ENCODE measurements at regions not wholly inside any gene's neighbourhood (a gene's known extent, or its start where the extent isn't known, plus 50 kb on each side); places are given as distances from the start of the nearest gene placed in this dataset.

DNA sequence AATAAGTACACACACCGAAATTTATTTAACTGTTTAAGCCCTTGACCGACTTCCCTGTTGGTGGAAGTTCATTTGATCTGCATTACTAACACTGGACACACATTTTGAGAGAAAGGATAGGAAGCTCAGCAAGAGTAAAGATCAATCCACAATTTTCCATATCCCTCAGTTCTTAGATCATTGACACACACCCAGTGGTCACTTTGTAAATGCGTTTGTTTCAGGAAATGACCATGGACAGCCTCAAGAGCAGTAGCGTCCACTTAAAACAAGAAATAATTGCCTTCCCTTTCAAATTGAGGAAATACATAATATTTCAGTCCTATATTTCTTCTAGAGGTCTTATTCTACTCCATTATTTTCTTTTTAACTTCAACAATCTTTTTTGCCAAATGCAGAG, 511.5 kb upstream of the PTBP2 start:
- no peak overlapping the region for H3K27ac ChIP-seq
- H3K9me3 ChIP-seq: no peaks in the 10 kb centered on the region
- no peaks in the 10 kb centered on the region for H3K4me1 ChIP-seq
- 82 to 83% methylated on average over 4 of the region's 4 CpGs for WGBS, 2 donors (ENCODE audit: low coverage in 1 of 2)
- in situ Hi-C loops (cut with MboI; ENCODE audit: low pct_ligation_motif_present in 1 of 4, low pct_unique_long_range_greater_than_20kb in 1 of 4, low sequenced_read_pairs in 3 of 4) (no loop called here), intact Hi-C loops (cut with DNase I; ENCODE audit: low total_unique reads) (no loop called here)
- no peak for DNase-seq
- no peaks in the 10 kb centered on the region for H3K27me3 ChIP-seq
- H3K36me3 ChIP-seq: no peaks in the 10 kb centered on the region
- H3K4me3 ChIP-seq: no peak overlapping the region
- TF ChIP-seq POLR2AphosphoS5 (IDR thresholded peaks at IDR 0.05) (no peak), POLR2A (IDR thresholded peaks at IDR 0.05) (no peak), EP300 (IDR thresholded peaks at IDR 0.05; ENCODE audit: low read depth) (no peak)
- TF ChIP-seq, protein P1, sequence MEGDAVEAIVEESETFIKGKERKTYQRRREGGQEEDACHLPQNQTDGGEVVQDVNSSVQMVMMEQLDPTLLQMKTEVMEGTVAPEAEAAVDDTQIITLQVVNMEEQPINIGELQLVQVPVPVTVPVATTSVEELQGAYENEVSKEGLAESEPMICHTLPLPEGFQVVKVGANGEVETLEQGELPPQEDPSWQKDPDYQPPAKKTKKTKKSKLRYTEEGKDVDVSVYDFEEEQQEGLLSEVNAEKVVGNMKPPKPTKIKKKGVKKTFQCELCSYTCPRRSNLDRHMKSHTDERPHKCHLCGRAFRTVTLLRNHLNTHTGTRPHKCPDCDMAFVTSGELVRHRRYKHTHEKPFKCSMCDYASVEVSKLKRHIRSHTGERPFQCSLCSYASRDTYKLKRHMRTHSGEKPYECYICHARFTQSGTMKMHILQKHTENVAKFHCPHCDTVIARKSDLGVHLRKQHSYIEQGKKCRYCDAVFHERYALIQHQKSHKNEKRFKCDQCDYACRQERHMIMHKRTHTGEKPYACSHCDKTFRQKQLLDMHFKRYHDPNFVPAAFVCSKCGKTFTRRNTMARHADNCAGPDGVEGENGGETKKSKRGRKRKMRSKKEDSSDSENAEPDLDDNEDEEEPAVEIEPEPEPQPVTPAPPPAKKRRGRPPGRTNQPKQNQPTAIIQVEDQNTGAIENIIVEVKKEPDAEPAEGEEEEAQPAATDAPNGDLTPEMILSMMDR (IDR thresholded peaks at IDR 0.05): no peak

DNA sequence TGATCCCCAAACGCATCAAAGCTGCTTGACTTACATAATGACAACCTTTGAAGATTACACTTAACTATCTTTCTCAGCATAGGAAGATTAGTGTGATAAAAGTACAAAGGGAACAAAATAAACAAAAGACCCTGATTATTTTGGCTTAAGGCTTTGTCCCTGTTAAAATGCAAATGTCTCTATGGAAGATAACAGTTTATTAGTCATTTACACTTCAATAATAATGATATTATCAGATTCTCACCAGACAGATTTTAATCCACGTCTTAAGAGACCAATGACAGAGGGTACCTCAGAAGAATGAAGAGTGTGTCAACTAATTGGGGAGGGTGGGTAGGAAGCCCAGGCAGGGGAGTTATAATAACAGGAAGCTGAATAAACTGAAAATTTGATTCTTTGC, 510.4 kb upstream of the PTBP2 start:
- intact Hi-C loops (cut with DNase I; ENCODE audit: low total_unique reads): no loop called here
- DNase-seq: no peak

DNA sequence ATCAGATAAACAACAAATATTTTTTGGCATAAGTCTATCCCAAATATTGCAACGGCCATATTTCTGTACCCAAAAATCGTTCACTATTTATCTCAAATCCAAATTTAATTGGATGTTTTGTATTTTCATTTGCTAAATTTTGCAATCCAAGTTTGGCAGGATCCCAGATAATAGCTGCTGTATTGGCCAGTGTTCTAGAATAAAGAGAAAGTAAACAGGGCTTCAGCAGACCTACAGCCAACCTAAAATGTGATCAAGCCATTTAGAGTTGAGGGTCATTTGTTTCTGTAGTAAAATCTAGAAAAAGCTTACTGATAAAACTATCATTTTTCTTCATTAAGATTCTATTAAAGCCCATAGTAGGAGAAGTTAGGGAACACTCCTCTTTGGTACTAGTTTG, 506.6 kb upstream of the PTBP2 start:
- DNase-seq: no peak
- no peaks in the 10 kb centered on the region for H3K27me3 ChIP-seq
- in situ Hi-C loops (cut with MboI; ENCODE audit: low pct_ligation_motif_present in 1 of 4, low pct_unique_long_range_greater_than_20kb in 1 of 4, low sequenced_read_pairs in 3 of 4) (no loop called here), intact Hi-C loops (cut with DNase I; ENCODE audit: low total_unique reads) (no loop called here)
- H3K27ac ChIP-seq: no peak overlapping the region
- no peaks in the 10 kb centered on the region for H3K36me3 ChIP-seq
- H3K4me3 ChIP-seq: no peak overlapping the region
- TF ChIP-seq, protein P1 (IDR thresholded peaks at IDR 0.05): no peak
- TF ChIP-seq EP300 (IDR thresholded peaks at IDR 0.05; ENCODE audit: low read depth) (no peak), POLR2AphosphoS5 (IDR thresholded peaks at IDR 0.05) (no peak), POLR2A (IDR thresholded peaks at IDR 0.05) (no peak)
- H3K4me1 ChIP-seq: no peaks in the 10 kb centered on the region
- 45 to 57% methylated on average over 2 of the region's 2 CpGs for WGBS, 2 donors (ENCODE audit: low coverage in 1 of 2)
- H3K9me3 ChIP-seq: no peaks in the 10 kb centered on the region

More for the DNA sequence above, 510.4 kb upstream of the PTBP2 start:
- Histone ChIP-seq H3K27ac (no peak overlapping the region), H3K27me3 (no peaks in the 10 kb centered on the region), H3K4me1 (no peaks in the 10 kb centered on the region), H3K36me3 (no peaks in the 10 kb centered on the region), H3K9me3 (no peaks in the 10 kb centered on the region), H3K4me3 (no peak overlapping the region)
- WGBS, 2 donors (ENCODE audit: low coverage in 1 of 2): 61 to 68% methylated on average over 2 of the region's 2 CpGs
- in situ Hi-C loops (cut with MboI; ENCODE audit: low pct_ligation_motif_present in 1 of 4, low pct_unique_long_range_greater_than_20kb in 1 of 4, low sequenced_read_pairs in 3 of 4): no loop called here
- TF ChIP-seq, protein P1 (IDR thresholded peaks at IDR 0.05): no peak
- no peak for TF ChIP-seq POLR2AphosphoS5 (IDR thresholded peaks at IDR 0.05)
- no peak for TF ChIP-seq EP300 (IDR thresholded peaks at IDR 0.05; ENCODE audit: low read depth)
- TF ChIP-seq POLR2A (IDR thresholded peaks at IDR 0.05): no peak

DNA sequence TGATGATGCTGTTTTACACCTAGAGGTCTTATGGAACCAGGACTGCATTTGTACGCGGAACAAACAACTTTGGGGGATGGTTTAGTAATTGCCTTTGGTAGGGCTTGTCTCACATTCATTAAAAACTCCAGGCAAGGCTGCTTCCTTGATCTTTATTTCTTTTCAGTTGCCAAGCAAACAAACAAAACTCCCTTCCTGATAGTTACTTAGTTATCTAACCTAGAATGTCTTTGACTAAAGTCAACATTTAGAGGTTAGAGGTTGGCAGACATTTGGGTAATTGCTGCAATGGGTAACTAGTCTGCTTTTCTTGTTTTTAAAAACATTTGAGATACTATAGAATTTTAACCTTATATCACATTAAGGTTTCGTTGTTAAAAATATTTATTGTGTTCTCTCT, 500.9 kb upstream of the PTBP2 start:
- Histone ChIP-seq H3K9me3 (no peaks in the 10 kb centered on the region), H3K4me3 (no peak overlapping the region), H3K4me1 (no peaks in the 10 kb centered on the region), H3K27me3 (no peaks in the 10 kb centered on the region), H3K27ac (no peak overlapping the region), H3K36me3 (no peaks in the 10 kb centered on the region)
- 47 to 59% methylated on average over 3 of the region's 3 CpGs for WGBS, 2 donors (ENCODE audit: low coverage in 1 of 2)
- intact Hi-C loops (cut with DNase I; ENCODE audit: low total_unique reads): no loop called here
- TF ChIP-seq, protein P1 (IDR thresholded peaks at IDR 0.05): no peak
- TF ChIP-seq EP300 (IDR thresholded peaks at IDR 0.05; ENCODE audit: low read depth): no peak
- TF ChIP-seq POLR2AphosphoS5 (IDR thresholded peaks at IDR 0.05): no peak
- no peak for TF ChIP-seq POLR2A (IDR thresholded peaks at IDR 0.05)
- no peak for DNase-seq
- in situ Hi-C loops (cut with MboI; ENCODE audit: low pct_ligation_motif_present in 1 of 4, low pct_unique_long_range_greater_than_20kb in 1 of 4, low sequenced_read_pairs in 3 of 4): no loop called here
